Colonic mucosa (tissue), 4 donors: ENCODE measurements at regions not wholly inside any gene's neighbourhood (a gene's known extent, or its start where the extent isn't known, plus 50 kb on each side); places are given as distances from the start of the nearest gene placed in this dataset.

Source experiments
- DNase-seq: peaks from one replicate; pipeline ENCODE4 v3.0.0-alpha.2; 2020
- H3K27ac ChIP-seq: fragments of 200-600 bp; one replicate; pipeline ENCODE4 v1.8.0; 2021
- H3K27me3 ChIP-seq: fragments of 200-600 bp; one replicate; pipeline ENCODE4 v1.8.0; 2021
- H3K36me3 ChIP-seq: fragments of 200-600 bp; one replicate; pipeline ENCODE4 v1.8.0; 2021
- H3K4me1 ChIP-seq: fragments of 200-600 bp; one replicate; pipeline ENCODE4 v1.8.0; 2021; ENCODE audit warnings: mild to moderate bottlenecking
- H3K4me3 ChIP-seq: fragments of 200-600 bp; one replicate; pipeline ENCODE4 v1.8.0; 2021
- H3K9ac ChIP-seq, 2 donors: one replicate each; pipeline ENCODE4 v1.7.0; 2013; ENCODE audit warnings: control low read depth in 2 of 2, low read depth in 2 of 2, low read length in 2 of 2
- H3K9me3 ChIP-seq: fragments of 200-600 bp; one replicate; pipeline ENCODE4 v1.8.0; 2021
- CTCF ChIP-seq: fragments of 200-600 bp; IDR thresholded peaks from one replicate; pipeline ENCODE4 v1.8.0; 2022; ENCODE audit warnings: antibody characterized with exemption, mild to moderate bottlenecking
- intact Hi-C: fragments of 100-400 bp; cut with DNase I; formaldehyde crosslinking; loops from one replicate; pipeline ENCODE4 v1.14.1; 2022
- donor health status: healthy.
- donor health status: DM: no; HTN: no; CAD: no.
- donor health status: DM: no; HTN: no; CAD: no.

- no peaks in the 10 kb centered on the region for H3K9me3 ChIP-seq
- H3K27ac ChIP-seq = no peak overlapping the region
- no peak overlapping the region for H3K4me3 ChIP-seq
- no peaks in the 10 kb centered on the region for H3K27me3 ChIP-seq
- DNase-seq = no peak
- no peaks in the 10 kb centered on the region for H3K36me3 ChIP-seq
- no peaks in the 10 kb centered on the region for H3K4me1 ChIP-seq
- no peak for TF ChIP-seq CTCF
- intact Hi-C loops = no loop called here
- no peak overlapping the region for H3K9ac ChIP-seq
Observed at GRCh38 chr2:176503776-176504175, 234.5 kb downstream of the MTX2 start.

GRCh38 chr2:176504440-176504839, 235.2 kb downstream of the MTX2 start:
- Histone ChIP-seq H3K4me1 (no peaks in the 10 kb centered on the region), H3K4me3 (no peak overlapping the region), H3K9ac (no peak overlapping the region), H3K9me3 (no peaks in the 10 kb centered on the region), H3K27ac (no peak overlapping the region), H3K36me3 (no peaks in the 10 kb centered on the region), H3K27me3 (no peaks in the 10 kb centered on the region)
- TF ChIP-seq CTCF = no peak
- intact Hi-C loops = no loop called here
- no peak for DNase-seq

GRCh38 chr2:176507786-176508185, 238.5 kb downstream of the MTX2 start:
- no peak for TF ChIP-seq CTCF
- H3K4me1 ChIP-seq = no peaks in the 10 kb centered on the region
- intact Hi-C loops = no loop called here
- no peaks in the 10 kb centered on the region for H3K9me3 ChIP-seq
- no peak overlapping the region for H3K27ac ChIP-seq
- H3K9ac ChIP-seq = no peak overlapping the region
- H3K27me3 ChIP-seq = no peaks in the 10 kb centered on the region
- H3K36me3 ChIP-seq = no peaks in the 10 kb centered on the region
- no peak for DNase-seq
- H3K4me3 ChIP-seq = no peak overlapping the region

GRCh38 chr2:176508374-176508773, 239.1 kb downstream of the MTX2 start:
- intact Hi-C loops = no loop called here
- no peaks in the 10 kb centered on the region for H3K36me3 ChIP-seq
- no peaks in the 10 kb centered on the region for H3K27me3 ChIP-seq
- no peak overlapping the region for H3K9ac ChIP-seq
- H3K4me1 ChIP-seq = no peaks in the 10 kb centered on the region
- DNase-seq = no peak
- no peak overlapping the region for H3K27ac ChIP-seq
- no peaks in the 10 kb centered on the region for H3K9me3 ChIP-seq
- H3K4me3 ChIP-seq = no peak overlapping the region
- TF ChIP-seq CTCF = no peak

- H3K36me3 ChIP-seq = no peaks in the 10 kb centered on the region
- DNase-seq = no peak
- intact Hi-C loops = no loop called here
- TF ChIP-seq CTCF = no peak
- H3K27me3 ChIP-seq = no peaks in the 10 kb centered on the region
- no peak overlapping the region for H3K27ac ChIP-seq
- H3K9ac ChIP-seq = no peak overlapping the region
- H3K4me3 ChIP-seq = no peak overlapping the region
- H3K9me3 ChIP-seq = no peaks in the 10 kb centered on the region
- H3K4me1 ChIP-seq = no peaks in the 10 kb centered on the region
Observed at GRCh38 chr2:176508984-176509740, 239.9 kb downstream of the MTX2 start.
